ENCODE measurements at regions not wholly inside any gene's neighbourhood (a gene's known extent, or its start where the extent isn't known, plus 50 kb on each side); places are given as distances from the start of the nearest gene placed in this dataset.

- WGBS, 2 experiments (ENCODE audit: extremely low coverage in 1 of 2, insufficient coverage in 1 of 2, insufficient read length in 1 of 2, insufficient replicate concordance in 2 of 2, low coverage in 1 of 2, low lambda C conversion rate in 2 of 2, missing lambda C conversion rate in 1 of 2), result 91% methylated on average over 9 of the region's 9 CpGs; no CpG with 5 or more reads in 1 of the 2 experiments
Observed at GRCh38 chr17:27986805-27987684, 55.4 kb upstream of the NLK start.

More at GRCh38 chr17:27986805-27987684, 55.4 kb upstream of the NLK start:
- Histone ChIP-seq H4K5ac (ENCODE audit: insufficient read length, low read depth, low read length) (no peak overlapping the region), H3K27ac (ENCODE audit: low read depth, low read length) (no peak overlapping the region), H3K23ac (ENCODE audit: insufficient read length) (no peak overlapping the region), H2BK15ac (ENCODE audit: low read length) (no peak overlapping the region), H3K4me2 (ENCODE audit: insufficient read depth in 1 of 2, low read depth in 2 of 2, low read length in 2 of 2) (no peak overlapping the region), H4K91ac (replicated peaks; ENCODE audit: insufficient read length, low read length) (no peak overlapping the region), H3K4me3 (ENCODE audit: extremely low read depth in 1 of 4, insufficient read depth in 2 of 4, low read depth in 3 of 4, low read length in 4 of 4) (no peak overlapping the region), H2BK120ac (replicated peaks; ENCODE audit: low read depth, low read length) (no peak overlapping the region), H2BK5ac (ENCODE audit: low read depth, low read length) (no peak overlapping the region), H3K9ac (replicated peaks in 1 of 4; ENCODE audit: extremely low read depth in 1 of 4, low read depth in 3 of 4, low read length in 3 of 4) (no peak overlapping the region), H2AFZ (ENCODE audit: low read length) (no peak overlapping the region), H3K18ac (ENCODE audit: extremely low read depth, low read length) (no peak overlapping the region), H3K14ac (ENCODE audit: insufficient read length) (no peak overlapping the region), H3K27me3 (replicated peaks in 1 of 4; ENCODE audit: control insufficient read depth in 3 of 4, extremely low read depth in 1 of 4, insufficient read depth in 3 of 4, low read length in 3 of 4) (no peaks in the 10 kb centered on the region; a peak in 1 of 7 replicates), H3K4ac (replicated peaks; ENCODE audit: insufficient read length, low read depth, low read length) (no peak overlapping the region), H3K23me2 (ENCODE audit: low read depth, low read length) (no peaks in the 10 kb centered on the region), H3K79me2 (ENCODE audit: control insufficient read depth in 1 of 2, insufficient read depth in 2 of 2, low read length in 2 of 2) (no peaks in the 10 kb centered on the region), H3K9me3 (ENCODE audit: insufficient read depth in 2 of 2, low read depth in 1 of 2, low read length in 1 of 2) (no peaks in the 10 kb centered on the region), H2BK12ac (ENCODE audit: low read depth, low read length) (no peak overlapping the region), H2AK5ac (ENCODE audit: low read depth, low read length) (no peak overlapping the region), H3K56ac (replicated peaks; ENCODE audit: insufficient read length, low read depth, low read length) (no peak overlapping the region), H3K36me3 (ENCODE audit: control insufficient read depth in 2 of 4, insufficient read depth in 4 of 4, low read length in 3 of 4) (no peaks in the 10 kb centered on the region), H2BK20ac (ENCODE audit: low read length) (no peak overlapping the region), H3K4me1 (replicated peaks in 1 of 4; ENCODE audit: control insufficient read depth in 3 of 4, insufficient read depth in 4 of 4, low read length in 3 of 4) (peaks cover 0 to 4% (median 0%) of the 10 kb centered on the region in 4 experiments; a peak in 2 of 7 replicates), H4K8ac (ENCODE audit: extremely low read depth, insufficient read depth, low read length) (no peak overlapping the region), H4K20me1 (replicated peaks in 1 of 2; ENCODE audit: control insufficient read depth in 1 of 2, insufficient read depth in 2 of 2, low read length in 2 of 2) (no peaks in the 10 kb centered on the region), H3K79me1 (ENCODE audit: low read depth, low read length) (no peaks in the 10 kb centered on the region)
- ChIA-PET POLR2A (ENCODE audit: partially characterized antibody) (no interaction called here), CTCF (ENCODE audit: partially characterized antibody) (no interaction called here)
- no peak for DNase-seq (ENCODE audit: low read depth in 1 of 2, low spot score in 2 of 2)
- no peak for FAIRE-seq
- TF ChIP-seq RFX5 (IDR thresholded peaks at IDR 0.05; ENCODE audit: borderline replicate concordance, low read depth, low read length) (no peak), CBX5 (IDR thresholded peaks at IDR 0.05; ENCODE audit: low read depth, low read length) (no peak), SUZ12 (IDR thresholded peaks at IDR 0.05; ENCODE audit: low read length) (no peak), ATF3 (IDR thresholded peaks at IDR 0.05; ENCODE audit: insufficient read depth, low read depth, low read length) (no peak), ATF2 (IDR thresholded peaks at IDR 0.05; ENCODE audit: low read length) (no peak), TBP (IDR thresholded peaks at IDR 0.05; ENCODE audit: low read depth, low read length) (no peak), PHF8 (conservative IDR thresholded peaks at IDR 0.05; ENCODE audit: low read depth, low read length) (no peak)
